ENCODE measurements at regions not wholly inside any gene's neighbourhood (a gene's known extent, or its start where the extent isn't known, plus 50 kb on each side); places are given as distances from the start of the nearest gene placed in this dataset.
"Not testable (repeated sequence)": the region's sequence is repeated elsewhere in the genome, so short reads cannot be mapped to it uniquely, and the experiment has no call there.

- no peak for TF ChIP-seq CTCF (IDR thresholded peaks at IDR 0.05; ENCODE audit: unreplicated experiment)
- Mint-ChIP-seq H3K9me3 (ENCODE audit: low read depth) (peaks cover 16% of the 10 kb centered on the region), H3K36me3 (ENCODE audit: insufficient read depth) (peaks cover 11% of the 10 kb centered on the region), H3K27me3 (no peaks in the 10 kb centered on the region), H3K4me1 (ENCODE audit: low read depth) (no peaks in the 10 kb centered on the region), H3K27ac (no peak overlapping the region), H3K4me3 (ENCODE audit: low read depth) (no peak overlapping the region)
- DNase-seq (ENCODE audit: low spot score, unreplicated experiment), result no peak
Observed at GRCh38 chr20:30816182-30816645, 441.2 kb upstream of the DEFB115 start.

GRCh38 chr20:30821615-30822014, 435.8 kb upstream of the DEFB115 start:
- DNase-seq (ENCODE audit: low spot score, unreplicated experiment); H3K9me3 Mint-ChIP-seq (ENCODE audit: low read depth); H3K4me1 Mint-ChIP-seq (ENCODE audit: low read depth); H3K36me3 Mint-ChIP-seq (ENCODE audit: insufficient read depth); H3K4me3 Mint-ChIP-seq (ENCODE audit: low read depth); H3K27me3 Mint-ChIP-seq; H3K27ac Mint-ChIP-seq: not testable (repeated sequence)

DNA sequence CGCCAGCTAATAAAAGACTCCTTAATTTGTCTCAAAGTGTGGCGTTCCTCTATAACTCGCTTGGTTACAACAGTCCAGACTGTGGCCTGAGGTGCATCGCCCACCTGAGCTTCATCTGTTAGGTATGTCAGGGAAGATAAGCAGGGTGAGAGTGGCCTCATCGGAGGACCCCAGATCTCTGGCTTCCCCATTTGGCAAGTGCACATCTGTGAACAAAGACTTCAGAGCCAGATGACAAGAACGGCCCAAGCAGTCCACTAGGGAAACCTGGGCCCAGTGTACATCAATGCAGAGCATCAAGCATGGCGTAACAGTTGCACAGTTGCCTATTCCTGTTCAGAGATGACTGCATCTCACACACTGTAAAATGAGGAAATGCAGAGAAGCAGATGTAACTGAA, 432.8 kb upstream of the DEFB115 start:
- not testable (repeated sequence) for H3K36me3 Mint-ChIP-seq (ENCODE audit: insufficient read depth); H3K27me3 Mint-ChIP-seq; H3K27ac Mint-ChIP-seq; DNase-seq (ENCODE audit: low spot score, unreplicated experiment); H3K4me3 Mint-ChIP-seq (ENCODE audit: low read depth); H3K4me1 Mint-ChIP-seq (ENCODE audit: low read depth)
- peaks cover 24% of the 10 kb centered on the region for H3K9me3 Mint-ChIP-seq (ENCODE audit: low read depth)

DNA sequence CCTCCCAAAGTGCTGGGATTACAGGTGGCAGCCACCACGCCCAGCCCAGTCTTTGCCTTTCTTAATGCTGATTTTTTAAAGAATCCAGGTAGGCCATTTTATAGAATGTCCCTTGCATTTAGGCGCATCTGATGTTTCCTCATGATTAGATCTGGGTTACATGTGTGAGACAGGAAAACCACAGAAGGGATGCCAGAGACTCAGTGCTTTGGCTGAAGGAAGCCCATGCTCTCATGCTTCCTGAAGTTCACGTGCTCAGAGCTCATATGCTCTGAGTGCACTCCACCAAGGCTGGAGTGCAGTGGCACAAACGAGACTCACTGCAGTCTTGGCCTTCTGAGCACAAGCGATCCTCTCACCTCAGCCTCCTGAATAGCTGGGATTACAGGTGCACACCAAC, 411.5 kb upstream of the DEFB115 start:
- not testable (repeated sequence) for H3K27me3 Mint-ChIP-seq; H3K4me1 Mint-ChIP-seq (ENCODE audit: low read depth); H3K27ac Mint-ChIP-seq; H3K4me3 Mint-ChIP-seq (ENCODE audit: low read depth); H3K36me3 Mint-ChIP-seq (ENCODE audit: insufficient read depth); DNase-seq (ENCODE audit: low spot score, unreplicated experiment)
- peaks cover 22% of the 10 kb centered on the region for H3K9me3 Mint-ChIP-seq (ENCODE audit: low read depth)

DNA sequence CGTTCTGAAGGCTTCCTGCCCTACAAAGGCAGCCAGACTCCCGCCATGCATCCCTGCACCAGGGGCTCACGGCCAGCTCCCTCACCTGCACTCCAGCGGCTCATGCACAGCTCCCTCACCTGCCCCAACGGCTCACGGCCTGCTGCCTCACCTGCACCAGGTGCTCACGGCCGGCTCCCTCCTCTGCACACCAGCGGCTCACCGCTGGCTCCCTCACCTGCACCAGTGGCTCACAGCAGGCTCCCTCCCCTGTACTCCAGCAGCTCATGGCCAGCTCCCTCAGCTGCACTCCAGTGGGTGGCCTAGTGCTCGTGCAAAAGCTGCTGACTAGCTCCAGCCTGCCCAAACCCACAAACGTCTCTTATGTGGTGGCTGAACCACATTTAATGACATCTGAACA, 389.2 kb upstream of the DEFB115 start:
- H3K9me3 Mint-ChIP-seq (ENCODE audit: low read depth), result peaks cover 50% of the 10 kb centered on the region

DNA sequence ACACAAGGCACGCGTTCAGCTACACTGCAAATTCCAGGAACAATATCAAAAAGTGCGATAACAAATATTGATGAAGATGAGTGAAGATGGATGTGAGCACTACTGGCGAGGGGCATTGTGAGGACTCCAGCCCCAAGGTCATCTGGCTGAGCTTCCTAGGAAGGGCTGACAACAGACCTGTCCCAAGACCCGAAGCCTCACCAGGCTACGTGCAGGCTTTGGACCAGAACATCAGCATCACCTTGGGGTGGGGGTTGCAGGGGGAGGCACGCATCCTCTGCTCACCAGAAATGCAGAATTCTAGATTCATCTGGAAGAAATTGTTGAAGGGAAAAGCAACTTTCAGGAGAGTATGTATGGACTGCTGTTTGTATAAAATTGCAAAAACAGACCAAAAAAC, 386.3 kb upstream of the DEFB115 start:
- H3K27ac Mint-ChIP-seq; H3K4me3 Mint-ChIP-seq (ENCODE audit: low read depth); H3K27me3 Mint-ChIP-seq; H3K4me1 Mint-ChIP-seq (ENCODE audit: low read depth); DNase-seq (ENCODE audit: low spot score, unreplicated experiment); H3K36me3 Mint-ChIP-seq (ENCODE audit: insufficient read depth): not testable (repeated sequence)
- H3K9me3 Mint-ChIP-seq (ENCODE audit: low read depth), result peaks cover 58% of the 10 kb centered on the region

More for the DNA sequence above, 389.2 kb upstream of the DEFB115 start:
- not testable (repeated sequence) for H3K4me1 Mint-ChIP-seq (ENCODE audit: low read depth); H3K27me3 Mint-ChIP-seq; H3K36me3 Mint-ChIP-seq (ENCODE audit: insufficient read depth); DNase-seq (ENCODE audit: low spot score, unreplicated experiment); H3K4me3 Mint-ChIP-seq (ENCODE audit: low read depth); H3K27ac Mint-ChIP-seq

GRCh38 chr20:30872252-30872651, 385.2 kb upstream of the DEFB115 start:
- not testable (repeated sequence) for H3K27me3 Mint-ChIP-seq; H3K36me3 Mint-ChIP-seq (ENCODE audit: insufficient read depth); H3K4me1 Mint-ChIP-seq (ENCODE audit: low read depth); H3K27ac Mint-ChIP-seq; H3K4me3 Mint-ChIP-seq (ENCODE audit: low read depth); DNase-seq (ENCODE audit: low spot score, unreplicated experiment)
- peaks cover 59% of the 10 kb centered on the region for H3K9me3 Mint-ChIP-seq (ENCODE audit: low read depth)

DNA sequence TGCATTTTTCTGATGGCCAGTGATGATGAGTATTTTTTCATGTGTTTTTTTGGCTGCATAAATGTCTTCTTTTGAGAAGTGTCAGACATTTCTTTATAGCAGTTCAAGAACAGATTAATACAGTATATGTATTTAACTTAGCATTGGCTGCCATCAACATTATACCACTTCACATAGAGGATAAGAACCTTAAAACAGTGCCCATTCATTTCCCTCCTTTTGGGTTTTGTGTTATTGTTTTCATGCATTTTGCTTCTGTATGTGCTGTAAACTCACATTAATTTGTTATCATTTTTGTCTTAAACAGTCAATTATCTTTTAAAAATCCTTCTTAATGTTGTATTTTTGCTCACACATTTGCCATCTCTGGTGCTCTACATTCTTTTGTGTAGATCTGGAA, 381.6 kb upstream of the DEFB115 start:
- not testable (repeated sequence) for DNase-seq (ENCODE audit: low spot score, unreplicated experiment); H3K27ac Mint-ChIP-seq; H3K36me3 Mint-ChIP-seq (ENCODE audit: insufficient read depth); H3K4me1 Mint-ChIP-seq (ENCODE audit: low read depth); H3K4me3 Mint-ChIP-seq (ENCODE audit: low read depth); H3K27me3 Mint-ChIP-seq
- H3K9me3 Mint-ChIP-seq (ENCODE audit: low read depth), result peaks cover 54% of the 10 kb centered on the region

DNA sequence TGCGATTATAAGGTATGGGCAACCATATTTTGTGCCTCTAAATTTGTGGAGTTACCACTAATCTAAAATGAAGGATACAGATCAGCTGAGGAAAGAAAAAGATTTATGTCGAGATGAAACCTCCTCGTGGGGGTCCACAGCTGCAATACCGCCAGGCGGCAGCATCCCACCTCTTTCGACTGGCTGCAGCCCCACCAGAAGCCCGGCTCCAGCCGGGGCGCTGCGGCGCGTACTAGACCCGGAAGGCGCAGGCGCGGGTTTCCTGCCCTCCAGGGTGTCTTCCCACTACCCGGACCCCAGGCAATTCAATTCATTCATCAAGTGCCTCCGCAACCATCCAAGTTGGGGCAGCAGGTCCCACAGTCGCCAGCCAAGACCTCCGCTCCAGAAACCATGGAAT, 366.1 kb upstream of the DEFB115 start:
- peaks cover 33% of the 10 kb centered on the region for H3K9me3 Mint-ChIP-seq (ENCODE audit: low read depth)
- H3K27ac Mint-ChIP-seq; H3K4me1 Mint-ChIP-seq (ENCODE audit: low read depth); H3K4me3 Mint-ChIP-seq (ENCODE audit: low read depth); H3K36me3 Mint-ChIP-seq (ENCODE audit: insufficient read depth); H3K27me3 Mint-ChIP-seq; DNase-seq (ENCODE audit: low spot score, unreplicated experiment): not testable (repeated sequence)
